SHP77 (cell line): ENCODE measurements at regions not wholly inside any gene's neighbourhood (a gene's known extent, or its start where the extent isn't known, plus 50 kb on each side); places are given as distances from the start of the nearest gene placed in this dataset.
A peak's percentile ranks its signal among the peaks of the same experiment; 100 is the strongest.
"Not testable (repeated sequence)": the region's sequence is repeated elsewhere in the genome, so short reads cannot be mapped to it uniquely, and the experiment has no call there.

Experiments
- DNase-seq, 2 experiments: peaks; one replicate each; lab custom pipeline; 2025; lab: John Stamatoyannopoulos, UW

GRCh38 chr1:178642282-178642681 is 82.8 kb upstream of the RALGPS2 start:
- no peak for DNase-seq

- no peak for DNase-seq
Measured at GRCh38 chr1:178643349-178643748, 81.7 kb upstream of the RALGPS2 start.

- DNase-seq: no peak
Measured at GRCh38 chr1:178643831-178644230, 81.2 kb upstream of the RALGPS2 start.

GRCh38 chr1:178644308-178645120 is 80.5 kb upstream of the RALGPS2 start:
- peak; percentile 49 to 55 for DNase-seq

GRCh38 chr1:178645157-178645807 is 79.8 kb upstream of the RALGPS2 start:
- peak; percentile 10 to 23 for DNase-seq

DNA sequence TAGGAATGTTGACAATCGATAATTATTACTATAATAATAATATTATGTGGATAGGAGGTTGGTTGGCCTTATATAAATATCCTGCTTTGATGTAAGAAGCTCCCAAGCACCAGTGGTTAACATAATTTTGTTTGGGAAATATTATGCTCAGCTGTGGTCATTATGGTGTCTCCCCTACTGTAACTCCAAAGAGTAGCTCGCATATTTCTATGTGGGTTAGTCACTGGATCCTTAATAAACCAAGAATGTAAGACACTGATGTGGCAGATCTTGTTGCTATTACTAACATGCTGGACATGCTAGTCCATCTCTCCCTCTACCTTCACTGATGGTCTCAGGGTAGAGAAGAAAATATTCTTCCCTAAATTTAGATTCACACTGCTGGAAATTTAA is 79.2 kb upstream of the RALGPS2 start:
- DNase-seq: no peak

- no peak for DNase-seq
Measured at GRCh38 chr1:178646821-178647220, 78.2 kb upstream of the RALGPS2 start.

DNA sequence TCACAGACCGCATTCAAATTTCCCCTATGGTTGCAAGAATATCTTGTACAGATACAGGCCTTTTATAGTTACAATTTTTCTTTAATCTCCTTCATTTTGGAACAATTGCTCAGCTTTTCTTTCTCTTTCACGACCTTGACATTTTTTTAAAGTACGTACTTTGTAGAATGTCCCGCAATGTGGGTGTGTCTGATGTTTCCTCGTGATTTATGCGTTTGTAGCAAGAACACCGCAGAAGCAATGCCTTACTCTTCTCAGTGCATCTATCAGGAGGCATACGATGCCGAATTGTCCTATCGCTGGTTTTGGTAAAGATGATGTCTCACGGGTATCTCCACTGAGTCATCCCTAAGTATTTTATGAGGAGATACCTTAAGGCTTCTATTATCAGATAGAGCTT is 76.9 kb upstream of the RALGPS2 start:
- DNase-seq: no peak

GRCh38 chr1:178649582-178650350 is 75.3 kb upstream of the RALGPS2 start:
- DNase-seq: no peak

DNA sequence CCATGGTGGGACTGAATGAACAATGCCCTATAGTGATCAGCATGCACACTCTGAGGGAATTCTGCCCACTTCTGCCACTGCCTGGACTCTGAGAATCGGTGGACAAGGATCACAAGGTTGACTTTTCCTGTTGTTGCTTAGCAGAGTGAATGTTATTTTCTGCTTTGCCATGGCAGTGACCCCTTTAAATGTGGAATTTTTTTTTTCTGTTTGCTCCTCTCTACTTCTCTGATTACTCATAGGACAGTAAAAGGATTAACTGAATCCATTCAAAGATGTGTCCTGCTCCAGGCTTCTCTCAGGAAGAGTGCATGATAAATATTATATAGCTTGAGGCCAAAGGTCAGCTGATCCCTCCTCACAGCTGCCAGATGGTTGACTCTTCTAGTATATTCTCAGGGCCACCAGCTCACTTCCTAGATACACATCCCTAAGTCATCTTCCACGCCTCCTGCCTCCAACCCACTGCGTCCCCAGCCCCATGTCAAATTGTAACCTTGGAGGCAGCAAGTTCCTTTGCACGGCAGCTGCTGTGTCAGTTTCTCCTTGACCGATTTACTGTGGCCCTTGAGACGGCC is 74.0 kb upstream of the RALGPS2 start:
- DNase-seq: no peak

DNA sequence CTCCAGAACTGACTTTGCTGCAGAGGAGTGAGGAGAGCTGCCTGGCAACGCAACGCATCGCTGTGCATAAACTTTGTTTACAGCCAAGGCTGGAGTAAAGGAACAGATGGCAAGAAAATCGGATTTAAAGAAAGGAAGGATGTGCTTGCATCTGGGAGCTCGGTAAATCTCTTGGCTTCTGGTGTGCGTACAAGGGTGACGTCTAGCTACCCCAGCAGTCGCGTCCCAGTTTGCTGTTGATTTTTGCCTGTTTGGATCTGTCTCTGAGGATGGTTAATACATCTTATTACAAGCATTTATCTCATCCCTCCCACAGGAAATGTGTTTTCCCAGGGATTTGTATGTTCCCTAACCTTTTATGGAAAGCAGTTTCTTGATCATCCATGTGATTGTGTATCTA is 73.3 kb upstream of the RALGPS2 start:
- DNase-seq: no peak

DNA sequence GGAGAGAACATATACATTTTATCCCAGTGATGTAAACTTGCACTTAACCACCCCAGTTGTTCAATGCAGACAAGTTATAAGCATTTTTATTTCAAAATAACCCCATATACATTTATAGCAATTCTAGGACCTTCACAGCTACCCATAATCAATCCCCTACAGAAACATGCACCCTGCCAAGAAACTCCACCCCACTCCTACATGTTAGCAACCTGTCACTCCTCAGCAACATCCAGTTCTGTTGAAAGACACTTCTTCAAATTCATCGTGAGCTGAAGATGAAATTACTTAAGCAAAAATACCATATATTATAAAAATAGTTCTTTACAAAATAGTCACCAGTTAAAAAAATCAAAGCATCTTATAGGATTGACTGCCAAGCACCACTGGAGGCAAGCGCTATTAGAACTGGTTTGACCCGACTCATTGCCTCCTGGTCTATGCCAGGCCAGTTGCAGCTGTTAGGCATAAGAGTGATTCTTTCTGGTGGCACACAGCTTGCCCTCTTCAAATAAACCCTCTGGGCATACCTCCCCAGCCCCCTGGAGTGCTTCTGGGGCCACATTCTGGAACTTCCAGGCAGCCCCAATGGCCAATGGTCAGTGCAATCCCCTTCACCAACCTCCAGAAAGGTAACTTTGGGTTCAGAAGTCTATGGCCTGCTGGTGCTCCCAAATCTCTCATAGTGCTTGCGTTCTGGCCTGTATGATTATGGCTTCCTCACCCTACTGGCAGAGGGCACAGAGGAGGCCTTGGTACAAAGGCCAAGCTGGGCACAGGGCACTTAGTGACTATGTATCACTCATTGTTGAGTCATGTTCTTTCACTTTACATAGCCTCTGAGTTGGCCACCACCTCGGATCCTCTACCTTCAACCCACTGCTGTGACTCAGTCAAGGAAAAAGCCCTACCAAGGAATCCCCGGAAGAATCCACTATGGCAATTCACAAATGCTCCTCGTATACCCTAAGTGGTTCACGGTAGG is 72.2 kb upstream of the RALGPS2 start:
- no peak for DNase-seq

DNA sequence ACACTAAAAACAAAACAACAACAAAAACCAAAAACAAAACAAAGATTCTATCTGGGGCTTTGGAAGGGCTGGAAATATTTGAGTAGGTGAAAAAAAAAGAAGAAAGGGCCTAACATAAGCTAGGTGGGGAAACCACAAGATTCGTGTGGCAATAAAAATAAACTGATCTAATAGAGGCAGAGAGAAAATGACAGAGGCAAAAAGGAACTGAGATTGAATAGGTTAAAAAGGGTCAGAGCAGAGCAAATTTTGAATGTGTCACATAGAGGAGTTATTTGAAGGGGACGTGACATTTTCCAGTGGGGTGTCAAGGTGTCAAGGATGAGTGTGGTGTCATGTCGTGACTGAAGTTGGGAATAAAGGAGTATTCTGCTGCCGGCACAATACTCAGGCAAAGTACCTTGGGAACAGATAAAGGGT is 65.2 kb upstream of the RALGPS2 start:
- DNase-seq: no peak

DNA sequence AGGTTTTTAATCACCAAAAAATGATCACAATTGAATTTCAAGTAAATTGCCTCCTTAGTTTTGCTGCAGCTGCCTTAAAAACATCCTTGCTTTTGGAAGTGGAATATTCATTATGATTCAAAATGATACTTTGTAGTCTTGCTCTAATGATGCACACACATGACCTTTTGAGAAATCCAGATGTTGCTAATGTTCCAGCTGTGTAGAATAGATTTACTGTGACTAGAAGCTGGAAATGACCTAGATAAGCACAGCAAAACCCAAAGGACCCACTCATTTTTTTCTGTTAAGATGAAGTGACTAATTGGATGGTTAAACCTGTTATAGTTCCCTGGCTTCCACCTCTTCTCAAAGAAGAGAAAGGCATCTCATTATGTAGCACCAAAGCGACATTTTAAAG is 64.6 kb upstream of the RALGPS2 start:
- no peak for DNase-seq

DNA sequence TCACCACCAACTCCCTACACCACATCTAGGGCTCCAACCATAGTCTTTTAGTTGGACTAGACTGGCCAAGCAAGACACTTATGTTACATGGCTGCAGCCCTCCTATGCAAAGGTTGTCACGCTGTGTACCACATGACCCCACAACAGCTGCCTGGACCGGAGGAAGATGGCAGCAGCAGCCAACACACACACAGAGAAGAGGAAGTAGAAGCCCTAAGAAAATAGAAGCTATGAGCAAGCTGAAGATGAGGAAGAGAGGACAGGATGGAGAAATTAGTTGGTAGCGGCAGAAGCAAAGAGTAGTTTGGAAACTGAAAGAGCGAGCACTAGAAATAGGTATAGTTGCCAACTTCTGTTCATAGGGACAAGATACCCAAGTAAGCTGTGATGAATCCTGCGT is 60.8 kb upstream of the RALGPS2 start:
- no peak for DNase-seq

DNA sequence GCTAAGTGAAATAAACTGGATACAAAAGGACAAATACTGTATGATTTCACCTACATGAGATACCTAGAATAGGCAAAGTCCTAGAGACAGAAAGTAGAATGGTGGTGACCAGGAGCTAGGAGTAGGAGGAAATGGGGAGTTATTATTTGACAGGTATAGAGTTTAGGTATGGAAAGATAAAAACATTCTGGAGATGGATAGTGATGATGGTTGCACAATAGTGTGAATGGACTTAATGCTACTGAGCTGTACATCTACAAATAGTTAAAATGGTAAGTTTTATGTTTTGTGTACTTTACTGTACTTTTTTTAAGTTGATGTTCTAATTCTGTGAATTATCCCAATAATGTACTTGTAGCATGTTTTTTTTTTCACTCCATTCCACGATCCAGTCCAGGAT is 59.5 kb upstream of the RALGPS2 start:
- DNase-seq: no peak

DNA sequence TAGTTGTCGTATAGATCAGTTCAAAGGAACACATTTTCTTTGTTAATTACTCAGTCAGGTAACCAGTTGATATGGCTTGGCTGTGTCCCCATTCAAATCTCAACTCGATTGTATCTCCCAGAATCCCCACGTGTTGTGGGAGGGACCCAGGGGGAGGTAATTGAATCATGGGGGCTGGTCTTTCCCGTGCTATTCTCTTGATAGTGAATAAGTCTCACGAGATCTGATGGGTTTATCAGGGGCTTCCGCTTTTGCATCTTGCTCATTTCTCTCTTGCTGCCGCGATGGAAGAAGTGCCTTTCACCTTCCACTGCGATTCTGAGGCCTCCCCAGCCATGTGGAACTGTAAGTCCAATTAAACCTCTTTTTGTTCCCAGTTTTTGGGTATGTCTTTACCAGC is 58.2 kb upstream of the RALGPS2 start:
- DNase-seq: not testable (repeated sequence)

DNA sequence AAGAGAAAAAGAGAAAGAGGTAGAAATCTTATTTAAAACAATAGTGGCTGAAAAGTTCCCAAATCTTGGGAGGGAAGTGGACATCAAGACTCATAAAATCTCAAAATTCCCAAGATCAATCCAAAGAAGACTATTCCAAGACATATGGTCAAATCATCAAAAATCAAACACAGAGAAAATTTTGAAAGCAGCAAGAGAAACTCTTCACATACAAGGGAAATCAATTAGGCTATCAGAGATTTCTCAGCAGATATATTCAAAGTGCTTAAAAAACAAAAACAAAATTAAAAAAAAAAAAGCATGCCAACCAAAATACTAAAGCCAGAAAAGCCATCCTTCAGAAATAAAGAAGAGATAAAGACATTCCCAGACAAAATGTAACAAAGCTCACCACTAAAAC is 52.6 kb upstream of the RALGPS2 start:
- no peak for DNase-seq

GRCh38 chr1:178674559-178674958 is 50.5 kb upstream of the RALGPS2 start:
- DNase-seq: not testable (repeated sequence)
